ENCODE measurements at regions not wholly inside any gene's neighbourhood (a gene's known extent, or its start where the extent isn't known, plus 50 kb on each side); places are given as distances from the start of the nearest gene placed in this dataset.

- TF ChIP-seq CTCF (IDR thresholded peaks at IDR 0.05 in 2 of 3, conservative IDR thresholded peaks at IDR 0.05 in 1 of 3; ENCODE audit: borderline replicate concordance in 1 of 3, insufficient read depth in 1 of 3, low read depth in 2 of 3, low read length in 2 of 3), result no peak
- no peak for TF ChIP-seq YY1 (IDR thresholded peaks at IDR 0.05; ENCODE audit: extremely low read depth, insufficient replicate concordance, low read depth, low read length)
These were observed 643.2 kb downstream of the LIG4 start for GRCh38 chr13:107572156-107572555.
